GM23338 (cell line): ENCODE measurements at regions not wholly inside any gene's neighbourhood (a gene's known extent, or its start where the extent isn't known, plus 50 kb on each side); places are given as distances from the start of the nearest gene placed in this dataset.

Source experiments
- CREB1 ChIP-seq: fragments of 250-450 bp; sonication (Bioruptor Pico); IDR thresholded peaks from 2 replicates; pipeline ENCODE4 v1.5.0; 2020; ENCODE audit warnings: low read depth, mild to moderate bottlenecking, moderate library complexity
- EZH2phosphoT487 ChIP-seq: fragments of 200-600 bp; sonication (generic); IDR thresholded peaks from one replicate; pipeline ENCODE4 v1.8.1; 2018; ENCODE audit warnings: antibody characterized with exemption; ENCODE audit not compliant: unreplicated experiment
- ZNF114 ChIP-seq: fragments of 250-450 bp; sonication (Bioruptor Pico); IDR thresholded peaks from 2 replicates; pipeline ENCODE4 v1.5.0; 2020; ENCODE audit warnings: mild to moderate bottlenecking, moderate library complexity
- TF ChIP-seq, protein P1 (sequence below): fragments of 250-450 bp; sonication (Bioruptor Pico); IDR thresholded peaks from 2 replicates; pipeline ENCODE4 v1.5.0; 2020; ENCODE audit warnings: mild to moderate bottlenecking, moderate library complexity
- TF ChIP-seq, protein P2 (sequence below): IDR thresholded peaks from one replicate; pipeline ENCODE4 v1.6.1; 2018; ENCODE audit warnings: antibody characterized with exemption; ENCODE audit not compliant: unreplicated experiment

- TF ChIP-seq, protein P1, sequence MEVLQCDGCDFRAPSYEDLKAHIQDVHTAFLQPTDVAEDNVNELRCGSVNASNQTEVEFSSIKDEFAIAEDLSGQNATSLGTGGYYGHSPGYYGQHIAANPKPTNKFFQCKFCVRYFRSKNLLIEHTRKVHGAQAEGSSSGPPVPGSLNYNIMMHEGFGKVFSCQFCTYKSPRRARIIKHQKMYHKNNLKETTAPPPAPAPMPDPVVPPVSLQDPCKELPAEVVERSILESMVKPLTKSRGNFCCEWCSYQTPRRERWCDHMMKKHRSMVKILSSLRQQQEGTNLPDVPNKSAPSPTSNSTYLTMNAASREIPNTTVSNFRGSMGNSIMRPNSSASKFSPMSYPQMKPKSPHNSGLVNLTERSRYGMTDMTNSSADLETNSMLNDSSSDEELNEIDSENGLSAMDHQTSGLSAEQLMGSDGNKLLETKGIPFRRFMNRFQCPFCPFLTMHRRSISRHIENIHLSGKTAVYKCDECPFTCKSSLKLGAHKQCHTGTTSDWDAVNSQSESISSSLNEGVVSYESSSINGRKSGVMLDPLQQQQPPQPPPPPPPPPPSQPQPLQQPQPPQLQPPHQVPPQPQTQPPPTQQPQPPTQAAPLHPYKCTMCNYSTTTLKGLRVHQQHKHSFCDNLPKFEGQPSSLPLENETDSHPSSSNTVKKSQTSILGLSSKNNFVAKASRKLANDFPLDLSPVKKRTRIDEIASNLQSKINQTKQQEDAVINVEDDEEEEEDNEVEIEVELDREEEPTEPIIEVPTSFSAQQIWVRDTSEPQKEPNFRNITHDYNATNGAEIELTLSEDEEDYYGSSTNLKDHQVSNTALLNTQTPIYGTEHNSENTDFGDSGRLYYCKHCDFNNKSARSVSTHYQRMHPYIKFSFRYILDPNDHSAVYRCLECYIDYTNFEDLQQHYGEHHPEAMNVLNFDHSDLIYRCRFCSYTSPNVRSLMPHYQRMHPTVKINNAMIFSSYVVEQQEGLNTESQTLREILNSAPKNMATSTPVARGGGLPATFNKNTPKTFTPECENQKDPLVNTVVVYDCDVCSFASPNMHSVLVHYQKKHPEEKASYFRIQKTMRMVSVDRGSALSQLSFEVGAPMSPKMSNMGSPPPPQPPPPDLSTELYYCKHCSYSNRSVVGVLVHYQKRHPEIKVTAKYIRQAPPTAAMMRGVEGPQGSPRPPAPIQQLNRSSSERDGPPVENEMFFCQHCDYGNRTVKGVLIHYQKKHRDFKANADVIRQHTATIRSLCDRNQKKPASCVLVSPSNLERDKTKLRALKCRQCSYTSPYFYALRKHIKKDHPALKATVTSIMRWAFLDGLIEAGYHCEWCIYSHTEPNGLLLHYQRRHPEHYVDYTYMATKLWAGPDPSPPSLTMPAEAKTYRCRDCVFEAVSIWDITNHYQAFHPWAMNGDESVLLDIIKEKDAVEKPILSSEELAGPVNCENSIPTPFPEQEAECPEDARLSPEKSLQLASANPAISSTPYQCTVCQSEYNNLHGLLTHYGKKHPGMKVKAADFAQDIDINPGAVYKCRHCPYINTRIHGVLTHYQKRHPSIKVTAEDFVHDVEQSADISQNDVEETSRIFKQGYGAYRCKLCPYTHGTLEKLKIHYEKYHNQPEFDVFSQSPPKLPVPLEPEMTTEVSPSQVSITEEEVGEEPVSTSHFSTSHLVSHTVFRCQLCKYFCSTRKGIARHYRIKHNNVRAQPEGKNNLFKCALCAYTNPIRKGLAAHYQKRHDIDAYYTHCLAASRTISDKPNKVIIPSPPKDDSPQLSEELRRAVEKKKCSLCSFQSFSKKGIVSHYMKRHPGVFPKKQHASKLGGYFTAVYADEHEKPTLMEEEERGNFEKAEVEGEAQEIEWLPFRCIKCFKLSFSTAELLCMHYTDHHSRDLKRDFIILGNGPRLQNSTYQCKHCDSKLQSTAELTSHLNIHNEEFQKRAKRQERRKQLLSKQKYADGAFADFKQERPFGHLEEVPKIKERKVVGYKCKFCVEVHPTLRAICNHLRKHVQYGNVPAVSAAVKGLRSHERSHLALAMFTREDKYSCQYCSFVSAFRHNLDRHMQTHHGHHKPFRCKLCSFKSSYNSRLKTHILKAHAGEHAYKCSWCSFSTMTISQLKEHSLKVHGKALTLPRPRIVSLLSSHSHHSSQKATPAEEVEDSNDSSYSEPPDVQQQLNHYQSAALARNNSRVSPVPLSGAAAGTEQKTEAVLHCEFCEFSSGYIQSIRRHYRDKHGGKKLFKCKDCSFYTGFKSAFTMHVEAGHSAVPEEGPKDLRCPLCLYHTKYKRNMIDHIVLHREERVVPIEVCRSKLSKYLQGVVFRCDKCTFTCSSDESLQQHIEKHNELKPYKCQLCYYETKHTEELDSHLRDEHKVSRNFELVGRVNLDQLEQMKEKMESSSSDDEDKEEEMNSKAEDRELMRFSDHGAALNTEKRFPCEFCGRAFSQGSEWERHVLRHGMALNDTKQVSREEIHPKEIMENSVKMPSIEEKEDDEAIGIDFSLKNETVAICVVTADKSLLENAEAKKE (CRISPR knock-in tag): no peak
- TF ChIP-seq EZH2phosphoT487 (no peak), CREB1 (CRISPR knock-in tag) (no peak), ZNF114 (no peak)
- TF ChIP-seq, protein P2, sequence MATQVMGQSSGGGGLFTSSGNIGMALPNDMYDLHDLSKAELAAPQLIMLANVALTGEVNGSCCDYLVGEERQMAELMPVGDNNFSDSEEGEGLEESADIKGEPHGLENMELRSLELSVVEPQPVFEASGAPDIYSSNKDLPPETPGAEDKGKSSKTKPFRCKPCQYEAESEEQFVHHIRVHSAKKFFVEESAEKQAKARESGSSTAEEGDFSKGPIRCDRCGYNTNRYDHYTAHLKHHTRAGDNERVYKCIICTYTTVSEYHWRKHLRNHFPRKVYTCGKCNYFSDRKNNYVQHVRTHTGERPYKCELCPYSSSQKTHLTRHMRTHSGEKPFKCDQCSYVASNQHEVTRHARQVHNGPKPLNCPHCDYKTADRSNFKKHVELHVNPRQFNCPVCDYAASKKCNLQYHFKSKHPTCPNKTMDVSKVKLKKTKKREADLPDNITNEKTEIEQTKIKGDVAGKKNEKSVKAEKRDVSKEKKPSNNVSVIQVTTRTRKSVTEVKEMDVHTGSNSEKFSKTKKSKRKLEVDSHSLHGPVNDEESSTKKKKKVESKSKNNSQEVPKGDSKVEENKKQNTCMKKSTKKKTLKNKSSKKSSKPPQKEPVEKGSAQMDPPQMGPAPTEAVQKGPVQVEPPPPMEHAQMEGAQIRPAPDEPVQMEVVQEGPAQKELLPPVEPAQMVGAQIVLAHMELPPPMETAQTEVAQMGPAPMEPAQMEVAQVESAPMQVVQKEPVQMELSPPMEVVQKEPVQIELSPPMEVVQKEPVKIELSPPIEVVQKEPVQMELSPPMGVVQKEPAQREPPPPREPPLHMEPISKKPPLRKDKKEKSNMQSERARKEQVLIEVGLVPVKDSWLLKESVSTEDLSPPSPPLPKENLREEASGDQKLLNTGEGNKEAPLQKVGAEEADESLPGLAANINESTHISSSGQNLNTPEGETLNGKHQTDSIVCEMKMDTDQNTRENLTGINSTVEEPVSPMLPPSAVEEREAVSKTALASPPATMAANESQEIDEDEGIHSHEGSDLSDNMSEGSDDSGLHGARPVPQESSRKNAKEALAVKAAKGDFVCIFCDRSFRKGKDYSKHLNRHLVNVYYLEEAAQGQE: no peak
Observed at GRCh38 chr9:134234001-134234660, 69.8 kb upstream of the RNU6ATAC start (continued).
